Stimulated activated CD8-positive, alpha-beta memory T cell treated with anti-CD3 and anti-CD28 coated beads, Interleukin-12 subunit alpha, Interleukin-12 subunit beta, amount 100 ng/mL, for 4 hours (primary cell): ENCODE measurements at regions not wholly inside any gene's neighbourhood (a gene's known extent, or its start where the extent isn't known, plus 50 kb on each side); places are given as distances from the start of the nearest gene placed in this dataset.

Experiments
- DNase-seq: peaks from one replicate; pipeline ENCODE4 v3.0.0-alpha.2; 2020; ENCODE audit warnings: low read depth

DNA sequence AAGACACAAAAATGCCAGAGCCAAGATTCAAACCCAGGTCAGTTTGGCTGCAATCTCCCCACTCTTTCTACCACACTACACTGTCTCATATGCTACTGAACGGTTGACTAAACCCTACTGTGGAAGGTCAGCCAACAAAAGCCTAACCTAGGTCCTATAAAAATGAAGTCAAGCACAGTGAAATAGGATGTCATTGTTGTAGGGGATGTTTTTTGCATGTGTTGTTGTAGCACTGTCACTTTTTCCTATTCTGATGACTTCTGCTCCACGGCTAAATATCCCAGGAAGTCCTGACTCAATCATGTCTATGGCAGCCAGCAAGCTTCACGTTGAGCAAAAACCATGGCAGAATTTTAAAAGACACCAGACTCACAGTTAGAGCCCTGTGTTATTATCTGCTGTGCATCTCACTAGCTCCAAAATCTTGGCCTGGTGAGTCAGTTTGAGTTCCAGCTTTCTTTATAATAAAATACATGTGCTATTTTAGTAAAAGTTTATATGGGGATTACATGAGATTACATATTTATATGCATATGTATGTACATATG lies 322.1 kb upstream of the NT5E start:
- no peak for DNase-seq

DNA sequence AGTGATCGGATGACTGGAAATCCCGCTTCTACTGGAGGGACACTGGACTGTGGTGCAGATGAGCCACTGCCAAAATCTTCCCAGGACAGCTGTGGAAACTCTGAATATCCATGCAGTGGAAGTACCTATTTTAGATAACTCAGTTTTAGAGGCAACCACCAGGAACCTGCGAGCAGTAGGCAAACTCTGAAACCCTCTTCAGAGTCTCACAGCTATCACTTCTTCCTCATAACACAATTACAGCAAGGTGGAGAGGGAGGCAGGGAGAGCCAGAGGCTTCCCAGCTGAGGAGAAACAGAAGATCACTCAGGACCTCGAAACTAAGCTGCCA lies 322.8 kb upstream of the NT5E start:
- no peak for DNase-seq

GRCh38 chr6:85126485-85127167 lies 323.3 kb upstream of the NT5E start:
- DNase-seq: no peak

GRCh38 chr6:85125526-85125925 lies 324.4 kb upstream of the NT5E start:
- no peak for DNase-seq

- no peak for DNase-seq
Measured at GRCh38 chr6:85124472-85125354, 325.2 kb upstream of the NT5E start.

- no peak for DNase-seq
Measured at GRCh38 chr6:85121158-85121557, 328.7 kb upstream of the NT5E start.

GRCh38 chr6:85118652-85119235 lies 331.1 kb upstream of the NT5E start:
- no peak for DNase-seq

DNA sequence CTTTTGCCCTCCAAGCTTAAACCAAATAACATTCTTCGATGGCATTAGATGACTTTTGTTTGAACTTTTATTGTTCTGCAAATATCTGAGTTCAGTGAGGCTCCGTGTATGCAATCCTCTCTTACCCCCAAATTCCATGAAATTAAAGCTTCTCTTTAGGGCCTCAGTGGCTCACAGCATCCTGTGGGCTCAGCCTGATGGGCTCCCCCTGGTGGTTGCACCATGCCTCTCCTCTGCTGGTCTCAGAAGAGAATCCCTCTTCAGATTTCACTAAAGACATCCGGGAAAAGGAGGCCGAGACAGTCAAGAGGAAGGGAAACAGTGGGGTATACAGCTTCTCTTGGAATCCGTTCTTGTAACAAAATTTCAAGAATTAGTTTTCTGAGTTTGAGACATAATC lies 331.6 kb upstream of the NT5E start:
- DNase-seq: no peak

DNA sequence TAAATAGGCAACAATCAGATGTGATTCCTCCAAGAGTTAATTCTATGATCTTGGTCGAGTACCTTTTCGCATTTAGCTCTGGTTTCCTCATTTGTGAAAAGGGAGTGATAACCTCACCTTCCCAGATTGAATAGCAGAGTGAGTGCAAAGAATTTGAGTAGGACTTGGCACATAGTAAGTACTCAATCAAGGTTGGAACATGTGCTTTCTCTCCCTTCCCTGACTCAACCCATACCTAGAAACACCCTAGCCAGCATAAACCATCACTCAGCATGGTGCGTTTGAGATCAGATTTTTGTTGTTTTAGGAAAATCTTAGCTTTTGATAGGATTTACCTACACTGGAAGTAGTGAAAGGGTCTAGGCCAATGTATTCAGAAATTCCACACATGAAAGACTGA lies 333.4 kb upstream of the NT5E start:
- DNase-seq: no peak

- DNase-seq: no peak
Measured at GRCh38 chr6:85115876-85116275, 334.0 kb upstream of the NT5E start.

DNA sequence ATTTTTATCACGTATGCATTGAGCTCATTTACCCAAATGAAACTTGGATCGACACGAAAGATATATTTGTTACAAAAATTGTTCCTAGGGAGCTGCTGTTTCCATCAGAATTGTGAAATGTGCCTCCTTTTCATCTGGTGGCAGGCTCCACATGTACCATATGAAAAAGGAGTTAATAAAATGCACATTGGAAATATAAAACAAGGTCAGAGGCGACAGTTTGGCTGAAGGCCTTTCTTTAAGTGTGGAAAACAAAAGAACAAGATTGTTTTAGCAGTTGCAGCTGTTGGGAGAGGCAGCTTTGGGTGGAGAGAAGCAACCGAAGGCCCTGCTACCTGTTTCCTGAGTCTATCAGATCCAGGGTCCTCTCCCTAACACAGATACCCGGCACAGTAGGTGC lies 334.5 kb upstream of the NT5E start:
- no peak for DNase-seq

DNA sequence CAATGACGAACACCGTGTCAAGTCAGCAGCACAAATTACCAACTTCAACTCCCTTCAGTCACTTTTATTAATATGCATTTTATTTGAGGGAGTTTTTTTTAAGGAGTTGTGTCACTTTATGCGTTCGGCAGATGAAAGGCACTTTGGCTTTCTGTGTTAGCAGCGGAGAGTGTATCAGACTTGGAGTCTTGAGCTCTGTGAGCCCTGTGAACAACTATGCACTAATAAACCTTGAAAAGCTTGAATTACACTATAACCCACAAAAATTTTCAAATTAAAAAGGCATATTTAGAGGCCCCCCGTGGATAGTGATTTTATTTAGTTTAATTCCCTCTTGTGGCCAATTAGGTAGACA lies 335.3 kb upstream of the NT5E start:
- DNase-seq: no peak

DNA sequence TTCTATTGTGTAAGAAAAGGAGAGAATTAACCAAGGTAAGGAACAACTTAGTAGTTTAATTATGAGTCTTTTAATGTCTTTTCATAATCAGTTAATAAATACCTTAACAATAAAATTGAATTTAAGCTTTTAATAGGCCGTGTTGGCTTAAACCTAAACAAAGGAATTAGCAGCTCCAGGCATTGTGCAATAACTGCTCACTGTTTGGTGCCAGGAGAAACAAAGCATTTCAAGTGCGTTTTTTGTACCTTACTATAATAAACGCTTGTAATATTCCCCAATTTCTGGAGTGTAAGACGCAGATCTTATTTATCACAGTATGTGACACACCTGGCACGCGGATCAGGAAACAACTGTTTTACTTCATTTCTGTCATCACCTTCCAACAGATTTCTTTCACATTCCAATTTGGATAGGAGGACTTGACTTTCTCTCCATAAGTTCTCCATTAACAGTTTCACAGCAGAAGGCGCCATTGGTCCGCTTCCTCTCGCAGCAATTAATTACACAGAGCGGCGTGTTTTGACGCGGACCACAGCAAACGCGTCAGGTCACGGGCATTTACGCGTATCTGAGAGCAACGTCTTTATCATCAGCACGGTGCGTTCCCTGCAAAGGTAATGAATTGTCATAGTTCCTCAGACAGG lies 335.8 kb upstream of the NT5E start:
- DNase-seq: no peak

- DNase-seq: no peak
Measured at GRCh38 chr6:85112540-85112939, 337.3 kb upstream of the NT5E start.

DNA sequence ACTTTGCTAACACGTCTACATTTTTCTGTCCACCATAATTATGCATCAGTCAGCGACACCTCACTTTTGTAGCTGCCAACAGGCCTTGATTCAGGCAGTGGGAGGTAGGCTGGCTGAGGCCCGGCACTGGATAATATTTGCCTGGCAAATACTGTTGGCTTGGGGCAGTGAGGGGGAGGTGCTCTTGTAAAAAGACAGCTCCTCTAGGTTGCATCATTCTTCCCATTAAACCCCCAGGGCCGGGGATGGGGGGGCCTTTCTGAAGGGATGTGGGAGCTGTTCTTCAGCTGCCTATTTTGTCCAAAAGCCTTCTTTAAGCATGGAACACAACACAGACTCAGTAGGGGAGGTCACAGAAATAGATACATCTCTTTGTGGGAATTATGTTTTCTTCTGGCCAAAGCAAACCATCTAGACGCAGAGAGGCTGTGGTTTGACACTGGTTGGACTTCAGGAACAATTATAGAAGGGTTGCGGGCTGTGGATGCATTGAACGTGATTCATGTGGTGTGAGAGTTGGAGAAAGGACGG lies 338.3 kb upstream of the NT5E start:
- no peak for DNase-seq

DNA sequence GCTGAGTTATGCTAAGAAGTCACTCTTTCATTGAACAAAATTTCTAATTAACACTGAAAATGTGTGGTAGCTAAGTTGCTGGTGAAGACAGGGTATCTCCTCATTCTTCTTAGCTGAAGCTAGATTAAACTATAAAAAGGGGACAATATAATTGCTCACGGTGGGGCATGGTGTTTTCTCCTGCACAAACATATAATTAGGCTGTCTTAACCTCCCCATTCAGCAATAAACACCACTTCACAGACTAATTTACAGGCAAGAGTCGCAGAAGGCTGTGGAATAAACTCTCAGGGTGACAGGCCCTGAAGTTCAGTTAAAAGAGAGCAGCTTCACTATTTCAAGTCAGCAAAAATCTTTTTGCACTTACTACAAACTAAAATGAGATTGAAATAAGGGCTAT lies 338.9 kb upstream of the NT5E start:
- DNase-seq: no peak

- DNase-seq: no peak
Measured at GRCh38 chr6:85107701-85108100, 342.2 kb upstream of the NT5E start.

- no peak for DNase-seq
Measured at GRCh38 chr6:85096976-85097375, 332.6 kb upstream of the TBX18 start.

DNA sequence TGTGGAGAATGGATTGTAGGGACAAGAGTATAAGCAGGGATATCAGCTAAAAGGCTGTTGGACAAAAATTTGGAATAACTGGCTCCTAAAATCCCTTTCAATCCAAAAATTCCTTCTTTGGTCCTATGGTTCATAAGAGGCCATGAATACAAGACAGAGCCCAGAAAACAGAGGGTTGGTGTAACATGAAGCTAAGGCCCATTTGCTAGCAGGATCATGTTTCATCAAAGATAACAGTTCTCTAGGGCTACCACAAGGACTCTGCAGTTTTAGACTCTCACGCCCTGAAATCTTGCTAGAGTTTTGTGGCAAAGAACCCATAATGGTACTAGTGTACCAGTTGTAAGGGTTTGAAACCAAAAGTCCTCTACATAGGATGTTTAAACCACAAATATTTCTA lies 327.8 kb upstream of the TBX18 start:
- no peak for DNase-seq

DNA sequence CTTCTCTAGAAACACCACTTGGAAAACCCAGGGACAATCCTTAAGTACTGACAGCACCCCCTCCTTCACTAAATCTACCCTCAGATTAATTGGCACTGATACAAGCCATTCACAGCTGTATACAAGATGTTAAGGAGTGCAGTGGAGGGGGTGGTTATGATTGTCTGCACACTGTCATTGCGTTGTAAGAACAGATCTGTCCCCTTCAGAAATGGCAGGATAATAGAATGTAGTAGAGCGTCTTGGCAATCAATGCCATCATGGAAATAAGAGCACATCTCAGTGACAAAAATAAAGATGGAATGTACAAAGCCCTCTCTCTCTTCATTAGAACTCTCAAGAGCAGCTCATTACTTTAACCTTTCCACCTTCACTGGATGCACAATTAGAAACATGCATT lies 324.9 kb upstream of the TBX18 start:
- no peak for DNase-seq

DNA sequence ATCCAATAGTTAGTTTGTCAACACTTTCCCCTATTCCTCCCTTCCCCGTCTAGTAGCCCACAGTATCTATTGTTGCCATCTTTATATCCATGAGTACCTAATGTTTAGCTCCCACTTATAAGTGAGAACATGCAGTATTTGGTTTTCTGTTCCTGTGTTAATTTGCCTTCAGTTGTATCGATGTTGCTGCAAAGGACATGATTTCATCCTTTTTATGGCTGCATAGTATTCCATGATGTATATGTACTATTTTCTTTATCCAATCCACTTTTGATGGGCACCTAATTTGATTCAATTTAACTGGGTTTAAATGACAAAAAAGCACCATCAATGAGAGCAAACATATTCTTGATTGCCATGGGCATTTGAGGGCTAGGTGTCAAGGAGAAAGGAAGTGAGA lies 321.5 kb upstream of the TBX18 start:
- no peak for DNase-seq

DNA sequence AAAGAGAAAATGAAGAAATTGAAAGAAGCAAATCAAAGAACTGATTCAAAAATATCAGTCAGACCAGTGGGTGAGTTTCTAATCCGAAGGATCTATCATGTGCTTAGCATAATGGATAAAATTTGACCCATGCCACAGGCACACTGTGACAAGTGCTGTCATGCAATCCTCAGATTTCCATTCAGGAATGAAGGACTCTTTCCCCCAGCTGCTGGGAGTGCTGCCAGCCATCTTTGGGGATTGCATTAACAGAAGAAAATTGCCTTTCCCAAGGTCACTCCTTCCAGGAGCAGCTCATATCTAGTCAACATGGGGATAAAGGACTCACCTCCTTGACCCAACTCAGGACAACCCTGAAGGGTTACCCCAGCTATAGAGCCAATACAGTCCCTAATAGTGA lies 316.7 kb upstream of the TBX18 start:
- DNase-seq: no peak

DNA sequence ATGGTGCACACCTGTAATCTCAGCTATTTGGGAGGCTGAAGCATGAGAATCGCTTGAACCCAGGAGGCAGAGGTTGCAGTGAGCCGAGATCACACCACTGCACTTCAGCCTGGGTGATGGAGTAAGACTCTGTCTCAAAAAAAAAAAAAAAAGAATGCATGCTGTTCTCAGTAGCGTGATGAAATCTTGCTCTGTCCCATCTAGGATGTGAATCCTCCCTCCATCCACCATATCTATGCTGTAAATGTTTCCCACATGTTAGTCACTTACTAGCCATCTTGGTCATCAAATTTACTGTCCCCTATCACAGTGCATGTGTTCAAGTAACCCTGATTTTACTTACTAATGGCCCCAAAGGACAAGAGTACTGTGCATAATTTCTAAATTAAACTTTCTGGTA lies 315.4 kb upstream of the TBX18 start:
- DNase-seq: no peak
